Activated T-helper 2 cell treated with anti-CD3 and anti-CD28 coated beads, Interferon-gamma antibody, Interleukin-2, Interleukin-4, amounts not matched to agents 10 μg/mL and 5 μg/mL and 100 μg/mL, durations not matched to agents 14 hours and 24 hours and 36 hours (primary cell): ENCODE measurements at regions not wholly inside any gene's neighbourhood (a gene's known extent, or its start where the extent isn't known, plus 50 kb on each side); places are given as distances from the start of the nearest gene placed in this dataset.

ENCODE experiments used
- DNase-seq: peaks from one replicate; pipeline ENCODE4 v3.0.0; 2021; ENCODE audit warnings: low spot score
- H3K27ac Mint-ChIP-seq: one replicate; pipeline ENCODE4 v1.8.0; 2021; ENCODE audit warnings: mixed read lengths
- H3K27me3 Mint-ChIP-seq: one replicate; pipeline ENCODE4 v1.8.0; 2021; ENCODE audit warnings: low read depth, mixed read lengths
- H3K36me3 Mint-ChIP-seq: one replicate; pipeline ENCODE4 v1.8.0; 2021; ENCODE audit warnings: low read depth, mixed read lengths
- H3K4me1 Mint-ChIP-seq: one replicate; pipeline ENCODE4 v1.8.0; 2021; ENCODE audit warnings: low read depth, mixed read lengths
- H3K4me3 Mint-ChIP-seq: one replicate; pipeline ENCODE4 v1.8.0; 2021; ENCODE audit warnings: low read depth, mild to moderate bottlenecking, moderate library complexity, mixed read lengths
- H3K9me3 Mint-ChIP-seq: one replicate; pipeline ENCODE4 v1.8.0; 2021; ENCODE audit warnings: mixed read lengths
- intact Hi-C: fragments of 100-400 bp; cut with micrococcal nuclease; formaldehyde crosslinking; loops from one replicate; pipeline ENCODE4 v1.15.1; 2023

DNA sequence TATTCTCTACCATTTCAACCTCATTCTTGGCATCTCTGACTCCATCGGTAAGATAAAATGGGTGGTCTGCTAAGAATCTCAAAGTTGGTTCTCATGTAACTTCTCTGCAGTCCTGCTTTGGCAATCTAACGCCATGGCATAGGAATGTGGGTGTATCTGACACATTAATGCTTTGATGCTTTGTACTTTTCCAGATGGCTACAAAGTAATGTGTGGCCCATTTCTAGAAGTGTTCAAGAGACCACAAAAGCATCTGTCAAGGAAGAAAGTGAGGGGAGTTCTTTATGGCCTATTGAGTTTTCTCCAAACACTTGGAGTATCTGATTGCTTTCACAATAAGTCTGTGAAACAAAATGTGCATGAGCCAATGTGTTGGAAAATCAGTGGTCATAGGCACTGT is 339.9 kb upstream of the TGFBR2 start:
- intact Hi-C loops = no loop called here
- Mint-ChIP-seq H3K9me3 (peaks cover 11% of the 10 kb centered on the region), H3K4me3 (no peak overlapping the region), H3K4me1 (peaks cover 14% of the 10 kb centered on the region), H3K27ac (no peak overlapping the region), H3K27me3 (no peaks in the 10 kb centered on the region), H3K36me3 (peaks cover 5% of the 10 kb centered on the region)
- no peak for DNase-seq

DNA sequence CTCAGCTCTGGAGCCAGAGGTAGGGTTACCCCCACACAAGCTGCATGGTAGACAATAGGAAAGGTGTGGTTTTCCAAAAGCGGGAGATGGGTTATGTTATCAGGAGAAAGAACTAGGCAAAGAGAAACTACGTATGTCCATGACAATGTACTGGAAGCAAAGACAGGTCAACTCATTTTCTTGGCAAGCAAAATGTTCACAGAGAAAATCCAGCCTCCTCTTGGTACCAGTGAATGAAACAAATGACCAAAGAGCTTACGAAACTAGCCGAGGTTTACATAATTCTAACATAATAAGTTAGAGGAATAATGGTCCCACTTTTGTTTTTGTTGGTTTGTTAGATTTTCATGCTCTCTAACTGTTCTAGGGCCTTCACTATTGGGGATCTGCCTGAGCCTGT is 338.1 kb upstream of the TGFBR2 start:
- intact Hi-C loops = no loop called here
- Mint-ChIP-seq H3K4me1 (peaks cover 8% of the 10 kb centered on the region), H3K27me3 (no peaks in the 10 kb centered on the region), H3K27ac (no peak overlapping the region), H3K9me3 (peaks cover 11% of the 10 kb centered on the region), H3K36me3 (peaks cover 5% of the 10 kb centered on the region), H3K4me3 (no peak overlapping the region)
- no peak for DNase-seq

DNA sequence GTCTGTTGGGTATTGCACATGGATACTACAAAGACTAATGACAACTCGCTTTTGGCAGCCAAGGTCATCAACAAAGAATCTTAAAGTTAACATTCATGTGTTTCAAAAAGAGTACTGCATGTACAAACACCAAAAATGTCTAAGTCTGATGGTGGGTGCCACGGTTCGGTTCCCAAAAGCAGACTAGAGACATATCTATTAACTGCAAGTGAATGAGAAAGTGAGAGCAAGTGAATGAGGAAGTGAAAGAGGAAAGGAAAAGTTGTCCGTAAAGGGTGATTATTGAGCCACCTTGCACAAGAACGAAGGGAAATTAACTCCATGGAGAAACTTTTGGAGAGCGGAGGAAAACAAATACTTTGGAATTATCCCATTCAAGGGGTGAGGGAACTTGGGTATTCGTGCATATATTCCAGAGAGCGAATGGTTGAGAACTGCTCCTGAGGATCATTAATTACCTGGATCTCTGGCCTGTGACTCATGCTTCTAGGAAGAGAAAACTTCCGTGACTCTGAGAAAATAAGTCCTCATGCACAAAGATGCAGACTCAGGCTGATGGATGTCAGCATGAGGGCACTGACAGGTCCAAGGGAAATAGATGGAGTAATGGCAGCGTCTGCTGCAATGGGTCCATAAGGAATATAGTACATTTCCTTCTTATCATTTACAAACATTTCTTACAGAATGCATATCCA is 336.5 kb upstream of the TGFBR2 start:
- Mint-ChIP-seq H3K27me3 (no peaks in the 10 kb centered on the region), H3K36me3 (peaks cover 5% of the 10 kb centered on the region), H3K4me3 (no peak overlapping the region), H3K4me1 (peaks cover 3% of the 10 kb centered on the region), H3K9me3 (peaks cover 9% of the 10 kb centered on the region), H3K27ac (no peak overlapping the region)
- no peak for DNase-seq
- intact Hi-C loops = no loop called here

DNA sequence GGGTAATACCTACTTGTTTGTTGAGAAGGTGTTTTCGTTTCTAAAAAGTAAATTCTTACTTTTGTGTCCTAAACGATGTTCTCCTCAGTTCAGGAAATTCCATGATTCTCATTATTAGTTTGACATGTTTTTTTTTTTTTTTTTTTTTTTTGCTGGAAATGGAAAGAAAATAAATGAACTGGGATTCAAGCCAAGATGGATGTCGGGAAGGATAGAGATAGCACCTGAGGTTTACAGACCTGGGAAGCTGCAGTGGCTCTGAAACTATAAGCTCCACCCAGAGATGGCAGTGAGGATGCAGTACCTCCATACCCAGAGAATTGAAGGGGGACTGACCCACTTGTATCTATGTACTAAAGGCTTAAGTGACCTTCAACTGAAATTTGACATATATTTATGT is 334.6 kb upstream of the TGFBR2 start:
- Mint-ChIP-seq H3K4me3 (no peak overlapping the region), H3K36me3 (no peaks in the 10 kb centered on the region), H3K4me1 (peaks cover 3% of the 10 kb centered on the region), H3K27ac (no peak overlapping the region), H3K27me3 (no peaks in the 10 kb centered on the region), H3K9me3 (peaks cover 7% of the 10 kb centered on the region)
- intact Hi-C loops = no loop called here
- DNase-seq = no peak

DNA sequence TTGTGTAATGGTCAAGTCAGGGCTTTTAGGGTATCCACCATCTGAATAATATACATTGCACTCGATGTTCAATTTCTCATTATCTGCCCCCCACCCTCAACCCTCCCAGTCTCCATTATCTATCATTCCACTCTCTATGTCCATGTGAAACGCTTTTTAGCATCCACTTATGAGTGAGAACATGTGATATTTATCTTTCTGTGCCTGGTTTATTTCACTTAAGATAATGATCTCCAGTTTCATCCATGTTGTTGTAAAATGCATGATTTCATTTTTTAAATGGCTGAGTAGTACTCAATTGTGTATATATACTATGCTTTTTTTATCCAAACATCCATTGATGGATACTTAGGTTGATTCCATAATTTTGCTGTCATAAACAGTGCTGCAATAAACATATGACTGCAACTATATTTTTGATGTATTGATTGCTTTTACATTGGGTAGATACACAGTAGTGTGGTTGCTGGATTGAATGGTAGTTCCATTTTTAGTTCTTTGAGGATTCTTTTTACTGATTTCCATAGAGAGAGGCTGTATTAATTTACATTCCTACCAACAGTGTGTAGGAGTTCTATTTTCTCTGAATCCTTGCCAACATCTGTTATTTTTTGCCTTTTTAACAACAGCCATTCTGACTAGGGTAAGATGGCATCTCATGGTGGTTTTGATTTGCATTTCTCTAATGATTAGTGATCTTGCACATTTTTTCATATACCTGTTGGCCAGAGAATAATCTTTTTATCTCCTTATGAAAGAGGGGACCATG is 332.9 kb upstream of the TGFBR2 start:
- Mint-ChIP-seq H3K27me3 (no peaks in the 10 kb centered on the region), H3K9me3 (peaks cover 22% of the 10 kb centered on the region), H3K36me3 (peaks cover 4% of the 10 kb centered on the region)

DNA sequence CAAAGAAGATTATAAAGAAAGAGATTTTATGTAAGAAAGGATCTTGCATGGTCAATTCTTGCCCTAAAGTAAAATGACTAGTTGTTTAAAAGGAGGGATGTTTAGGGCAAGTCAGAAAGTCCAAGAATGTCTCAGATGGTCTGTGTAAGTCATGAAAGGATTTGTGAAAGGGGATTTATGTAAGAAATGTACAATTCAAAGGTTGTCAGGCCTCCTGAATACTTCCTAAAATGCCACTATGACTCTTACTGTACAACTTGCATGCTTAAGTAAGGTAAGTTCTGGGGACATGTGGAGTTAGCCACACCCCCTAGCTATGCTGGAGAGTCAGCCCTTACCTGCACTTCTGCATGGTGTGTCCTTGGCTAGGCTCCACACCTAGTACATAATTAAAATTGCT is 328.9 kb upstream of the TGFBR2 start:
- intact Hi-C loops = no loop called here
- peaks cover 6% of the 10 kb centered on the region for H3K4me1 Mint-ChIP-seq
- no peak for DNase-seq
- no peak overlapping the region for H3K4me3 Mint-ChIP-seq
- peaks cover 25% of the 10 kb centered on the region for H3K9me3 Mint-ChIP-seq
- H3K36me3 Mint-ChIP-seq = peaks cover 7% of the 10 kb centered on the region
- H3K27ac Mint-ChIP-seq = no peak overlapping the region
- no peaks in the 10 kb centered on the region for H3K27me3 Mint-ChIP-seq

More for the DNA sequence above, 332.9 kb upstream of the TGFBR2 start:
- intact Hi-C loops = no loop called here
- H3K4me1 Mint-ChIP-seq = peaks cover 3% of the 10 kb centered on the region
- no peak overlapping the region for H3K27ac Mint-ChIP-seq
- H3K4me3 Mint-ChIP-seq = no peak overlapping the region
- no peak for DNase-seq

DNA sequence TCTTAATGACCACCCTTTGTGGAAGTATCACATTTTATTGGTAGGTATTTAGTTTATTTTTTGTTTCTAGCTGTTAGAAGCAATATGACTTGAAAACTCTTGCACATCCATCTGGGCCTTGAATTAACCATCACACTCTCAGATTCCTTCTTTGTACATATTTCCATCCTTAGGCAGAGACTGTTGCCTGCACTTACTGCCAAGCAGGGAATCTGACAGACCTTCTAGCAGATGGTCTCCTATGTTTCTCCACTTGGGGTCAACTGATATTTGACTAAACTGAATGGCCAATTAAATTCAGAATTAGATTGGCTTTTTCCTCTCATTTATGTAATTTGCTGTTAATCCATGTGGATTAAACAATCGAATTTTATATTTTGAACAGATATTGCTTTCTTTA is 324.9 kb upstream of the TGFBR2 start:
- DNase-seq = no peak
- H3K27me3 Mint-ChIP-seq = no peaks in the 10 kb centered on the region
- H3K4me3 Mint-ChIP-seq = no peak overlapping the region
- peaks cover 7% of the 10 kb centered on the region for H3K36me3 Mint-ChIP-seq
- H3K4me1 Mint-ChIP-seq = peaks cover 9% of the 10 kb centered on the region
- peaks cover 20% of the 10 kb centered on the region for H3K9me3 Mint-ChIP-seq
- no peak overlapping the region for H3K27ac Mint-ChIP-seq
- intact Hi-C loops = no loop called here

DNA sequence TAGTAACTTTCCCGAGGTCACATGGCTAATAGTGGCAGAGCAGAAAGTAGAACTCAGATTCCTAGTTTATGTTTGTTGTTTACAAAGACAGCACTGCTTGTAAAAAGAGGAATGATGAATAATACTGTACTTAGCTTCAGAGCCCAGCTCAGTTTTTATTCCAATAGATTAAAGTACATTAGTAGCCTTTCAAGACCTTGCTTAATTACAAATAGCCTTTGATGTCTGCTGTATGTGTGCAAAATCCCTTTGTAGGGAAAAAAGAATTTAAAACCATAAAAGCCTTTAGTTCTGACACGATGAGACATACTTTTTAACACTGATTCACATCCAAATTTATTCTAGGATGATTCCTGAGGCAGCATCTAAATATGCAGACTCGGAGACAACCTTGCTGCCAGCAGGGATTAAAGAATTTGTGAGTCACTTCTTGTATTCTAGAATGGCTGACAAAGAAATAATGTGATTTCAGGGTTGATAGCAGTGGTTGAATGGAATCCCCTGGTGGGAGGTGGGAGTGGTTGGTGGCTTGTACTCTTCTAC is 324.2 kb upstream of the TGFBR2 start:
- DNase-seq = no peak
- Mint-ChIP-seq H3K4me3 (no peak overlapping the region), H3K36me3 (peaks cover 7% of the 10 kb centered on the region), H3K4me1 (peaks cover 11% of the 10 kb centered on the region), H3K9me3 (peaks cover 15% of the 10 kb centered on the region), H3K27me3 (no peaks in the 10 kb centered on the region), H3K27ac (no peak overlapping the region)
- intact Hi-C loops = no loop called here

DNA sequence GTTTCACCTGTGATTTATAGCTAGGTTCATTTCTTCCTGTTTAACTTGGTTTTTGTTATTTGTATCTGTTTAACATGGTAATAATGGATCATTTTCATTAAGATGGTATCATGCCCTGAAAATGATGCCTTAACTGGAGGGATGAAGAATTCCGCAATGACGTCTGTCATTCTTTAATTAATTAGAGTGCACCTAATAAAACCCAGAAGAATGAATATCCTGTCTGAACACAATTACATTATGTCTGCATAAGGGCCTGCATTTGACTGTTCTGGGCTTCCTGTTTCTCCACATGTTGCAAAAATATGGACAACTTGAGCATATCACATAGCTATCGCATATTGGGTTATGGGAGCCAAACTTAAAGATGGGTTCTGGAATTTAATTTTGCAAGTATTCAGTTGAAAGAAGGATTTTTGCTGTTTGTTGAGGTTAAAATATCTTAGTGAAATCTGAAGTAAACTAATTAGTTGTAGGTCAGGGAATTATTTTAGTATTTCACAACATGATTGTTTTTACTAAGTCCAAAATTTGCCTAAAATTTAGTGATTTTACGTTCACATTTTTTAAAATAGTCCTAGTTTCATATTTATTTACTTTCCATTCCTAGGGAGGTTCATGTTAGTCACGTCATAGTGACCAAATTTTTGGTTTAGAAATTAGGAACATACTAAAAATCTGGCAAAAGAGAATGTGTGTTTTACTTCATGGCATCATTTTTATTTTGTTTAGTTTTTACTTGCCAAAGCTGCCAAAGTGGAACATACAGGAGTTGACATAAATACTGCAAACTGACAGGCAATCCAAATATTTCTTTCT is 321.0 kb upstream of the TGFBR2 start:
- intact Hi-C loops = loop anchor here (5.0 kb wide), 1 partner anchor 342 kb away; no protein-coding TSS in a partner anchor
- no peaks in the 10 kb centered on the region for H3K9me3 Mint-ChIP-seq
- H3K27me3 Mint-ChIP-seq = no peaks in the 10 kb centered on the region
- peaks cover 18% of the 10 kb centered on the region for H3K4me1 Mint-ChIP-seq
- H3K36me3 Mint-ChIP-seq = peaks cover 4% of the 10 kb centered on the region
- no peak overlapping the region for H3K4me3 Mint-ChIP-seq
- no peak for DNase-seq
- H3K27ac Mint-ChIP-seq = no peak overlapping the region

DNA sequence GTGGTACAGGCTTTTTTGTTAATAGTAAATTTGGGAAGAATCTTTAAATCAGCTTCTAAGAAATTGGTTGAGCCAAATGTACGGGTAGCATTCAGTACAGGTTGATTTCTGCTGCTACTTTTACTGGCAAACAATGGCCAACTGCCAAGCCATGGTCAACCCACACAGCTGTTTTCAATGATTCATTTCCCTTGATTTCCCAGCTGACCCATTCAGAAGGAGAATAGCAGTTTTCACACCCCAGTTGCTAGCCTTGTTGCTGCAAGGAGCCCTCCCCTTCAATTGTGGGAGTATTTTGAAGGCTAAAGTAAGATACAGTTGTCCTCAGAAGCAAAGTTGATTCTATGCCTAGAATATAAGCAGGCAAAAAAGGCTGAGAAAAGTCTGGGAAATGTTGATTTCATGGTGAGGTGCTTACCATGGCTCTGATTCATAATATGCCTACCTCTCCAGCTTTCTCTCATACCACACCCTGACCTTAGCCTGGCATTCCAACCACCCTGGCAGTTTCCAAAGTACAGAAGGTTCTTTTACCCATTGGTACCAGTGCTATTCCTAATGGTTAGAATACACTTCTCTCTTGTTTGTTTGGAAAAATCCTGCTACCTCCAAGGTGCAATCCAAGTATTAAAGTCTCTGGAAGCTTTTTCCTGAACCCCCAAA is 320.3 kb upstream of the TGFBR2 start:
- intact Hi-C loops = loop anchor here (5.0 kb wide), 1 partner anchor 341 kb away; no protein-coding TSS in a partner anchor
- no peak for DNase-seq
- no peak overlapping the region for H3K4me3 Mint-ChIP-seq
- no peaks in the 10 kb centered on the region for H3K9me3 Mint-ChIP-seq
- H3K27me3 Mint-ChIP-seq = no peaks in the 10 kb centered on the region
- no peak overlapping the region for H3K27ac Mint-ChIP-seq
- H3K36me3 Mint-ChIP-seq = peaks cover 4% of the 10 kb centered on the region
- H3K4me1 Mint-ChIP-seq = peaks cover 18% of the 10 kb centered on the region

DNA sequence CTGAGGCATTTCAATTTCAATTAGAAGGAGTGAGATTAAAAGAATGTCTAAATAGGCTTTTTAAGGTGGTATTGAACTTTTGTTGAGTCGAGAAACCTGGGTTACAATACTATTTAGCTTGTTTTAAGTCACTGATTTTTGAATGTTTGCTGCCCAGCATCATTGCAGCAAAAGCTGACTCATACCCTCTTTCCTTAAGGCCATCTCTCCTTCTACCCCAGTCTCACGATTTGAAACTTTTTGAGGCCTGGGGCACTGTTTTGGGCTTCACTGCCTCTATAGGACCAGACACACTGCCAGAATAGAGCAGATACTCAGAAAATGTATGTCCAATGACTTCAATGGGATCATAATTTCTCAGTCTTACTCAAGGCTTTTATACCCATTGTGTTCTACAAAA is 319.6 kb upstream of the TGFBR2 start:
- H3K36me3 Mint-ChIP-seq = no peaks in the 10 kb centered on the region
- no peak for DNase-seq
- H3K27me3 Mint-ChIP-seq = no peaks in the 10 kb centered on the region
- no peak overlapping the region for H3K27ac Mint-ChIP-seq
- intact Hi-C loops = loop anchor here (5.0 kb wide), 1 partner anchor 340 kb away; no protein-coding TSS in a partner anchor
- H3K4me3 Mint-ChIP-seq = no peak overlapping the region
- no peaks in the 10 kb centered on the region for H3K9me3 Mint-ChIP-seq
- H3K4me1 Mint-ChIP-seq = peaks cover 18% of the 10 kb centered on the region

DNA sequence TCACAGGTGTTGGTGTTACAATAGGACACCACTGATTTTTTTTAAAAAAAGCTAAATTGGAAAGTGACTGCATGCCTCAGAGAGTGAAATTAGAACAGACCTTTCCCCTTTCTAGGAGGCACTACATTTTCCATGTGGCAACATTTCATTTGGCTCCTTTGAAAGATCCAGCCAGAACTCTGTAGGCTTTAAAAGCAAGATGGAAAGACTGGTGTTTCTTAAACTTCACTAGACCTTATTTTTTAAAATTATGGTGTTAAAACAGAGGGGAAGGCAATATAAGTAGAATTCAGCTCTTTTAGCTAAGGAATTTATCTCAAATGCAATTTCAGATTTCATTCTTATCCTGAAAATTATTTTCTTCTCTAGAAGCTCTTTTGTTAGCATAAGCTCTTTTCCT is 317.6 kb upstream of the TGFBR2 start:
- DNase-seq = no peak
- intact Hi-C loops = loop anchor here (5.0 kb wide), 1 partner anchor 338 kb away; no protein-coding TSS in a partner anchor
- no peak overlapping the region for H3K4me3 Mint-ChIP-seq
- H3K27me3 Mint-ChIP-seq = no peaks in the 10 kb centered on the region
- H3K27ac Mint-ChIP-seq = no peak overlapping the region
- peaks cover 24% of the 10 kb centered on the region for H3K4me1 Mint-ChIP-seq
- no peaks in the 10 kb centered on the region for H3K9me3 Mint-ChIP-seq
- no peaks in the 10 kb centered on the region for H3K36me3 Mint-ChIP-seq
